ENCODE measurements at regions not wholly inside any gene's neighbourhood (a gene's known extent, or its start where the extent isn't known, plus 50 kb on each side); places are given as distances from the start of the nearest gene placed in this dataset.

DNA sequence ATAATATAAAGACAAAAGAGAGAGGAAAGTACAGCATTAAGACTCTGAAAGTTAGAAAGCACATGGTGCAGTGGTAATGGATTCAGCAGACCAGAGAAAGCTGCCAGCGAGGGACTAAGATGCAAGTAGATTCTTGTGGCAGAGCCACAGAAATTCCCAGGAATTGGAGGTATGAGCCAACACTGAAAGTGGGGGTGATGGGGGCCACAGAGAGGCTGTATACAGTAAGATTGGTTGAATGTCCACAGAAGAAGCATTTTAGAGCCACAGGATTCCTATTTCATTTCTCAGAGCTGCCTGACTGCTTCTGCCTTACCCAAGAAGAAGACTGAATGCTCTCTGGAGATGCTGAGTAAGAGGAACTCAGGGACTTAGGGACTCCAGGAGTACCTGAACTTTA is 295.0 kb downstream of the LMO7 start:
- no peaks in the 10 kb centered on the region for H3K79me2 ChIP-seq

DNA sequence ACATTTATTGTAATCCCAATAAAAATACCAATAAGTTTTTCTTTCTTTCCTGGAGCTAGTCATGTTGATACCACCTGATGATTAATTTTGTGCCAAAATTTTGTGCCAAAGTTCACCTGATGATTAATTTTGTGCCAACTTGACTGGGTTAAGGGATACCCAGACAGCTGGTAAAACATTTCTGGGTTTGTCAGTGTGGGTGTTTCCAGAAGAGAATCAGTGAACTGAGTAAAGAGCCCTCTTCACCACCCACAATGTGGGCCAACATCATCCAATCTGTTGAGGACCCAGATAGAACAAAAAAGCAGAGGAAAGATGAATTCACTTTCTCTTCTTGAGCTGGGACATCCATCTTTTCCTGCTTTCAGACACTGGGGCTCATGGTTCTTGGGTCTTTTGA is 292.9 kb downstream of the LMO7 start:
- Histone ChIP-seq H3K9ac (no peak overlapping the region), H3K4me3 (ENCODE audit: low read depth, low read length) (no peak overlapping the region), H3K36me3 (ENCODE audit: control insufficient read depth, insufficient read depth, low read length) (no peaks in the 10 kb centered on the region), H2AFZ (no peak overlapping the region), H3K9me3 (ENCODE audit: control insufficient read depth, low read length) (no peaks in the 10 kb centered on the region), H3K4me2 (ENCODE audit: low read length) (no peak overlapping the region), H3K4me1 (no peaks in the 10 kb centered on the region), H3K27me3 (ENCODE audit: control insufficient read depth, insufficient read depth, low read length) (no peaks in the 10 kb centered on the region), H3K27ac (no peak overlapping the region), H3K79me2 (no peaks in the 10 kb centered on the region)
- TF ChIP-seq, protein P1, sequence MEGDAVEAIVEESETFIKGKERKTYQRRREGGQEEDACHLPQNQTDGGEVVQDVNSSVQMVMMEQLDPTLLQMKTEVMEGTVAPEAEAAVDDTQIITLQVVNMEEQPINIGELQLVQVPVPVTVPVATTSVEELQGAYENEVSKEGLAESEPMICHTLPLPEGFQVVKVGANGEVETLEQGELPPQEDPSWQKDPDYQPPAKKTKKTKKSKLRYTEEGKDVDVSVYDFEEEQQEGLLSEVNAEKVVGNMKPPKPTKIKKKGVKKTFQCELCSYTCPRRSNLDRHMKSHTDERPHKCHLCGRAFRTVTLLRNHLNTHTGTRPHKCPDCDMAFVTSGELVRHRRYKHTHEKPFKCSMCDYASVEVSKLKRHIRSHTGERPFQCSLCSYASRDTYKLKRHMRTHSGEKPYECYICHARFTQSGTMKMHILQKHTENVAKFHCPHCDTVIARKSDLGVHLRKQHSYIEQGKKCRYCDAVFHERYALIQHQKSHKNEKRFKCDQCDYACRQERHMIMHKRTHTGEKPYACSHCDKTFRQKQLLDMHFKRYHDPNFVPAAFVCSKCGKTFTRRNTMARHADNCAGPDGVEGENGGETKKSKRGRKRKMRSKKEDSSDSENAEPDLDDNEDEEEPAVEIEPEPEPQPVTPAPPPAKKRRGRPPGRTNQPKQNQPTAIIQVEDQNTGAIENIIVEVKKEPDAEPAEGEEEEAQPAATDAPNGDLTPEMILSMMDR (IDR thresholded peaks at IDR 0.05): no peak

More for the DNA sequence above, 295.0 kb downstream of the LMO7 start:
- H3K9ac ChIP-seq: no peak overlapping the region
- TF ChIP-seq, protein P1 (IDR thresholded peaks at IDR 0.05): no peak
- H3K4me1 ChIP-seq: no peaks in the 10 kb centered on the region
- no peaks in the 10 kb centered on the region for H3K36me3 ChIP-seq (ENCODE audit: control insufficient read depth, insufficient read depth, low read length)
- H3K27me3 ChIP-seq (ENCODE audit: control insufficient read depth, insufficient read depth, low read length): no peaks in the 10 kb centered on the region
- no peak overlapping the region for H3K4me2 ChIP-seq (ENCODE audit: low read length)
- no peak overlapping the region for H3K27ac ChIP-seq
- H3K9me3 ChIP-seq (ENCODE audit: control insufficient read depth, low read length): no peaks in the 10 kb centered on the region
- H3K4me3 ChIP-seq (ENCODE audit: low read depth, low read length): no peak overlapping the region
- H2AFZ ChIP-seq: no peak overlapping the region

DNA sequence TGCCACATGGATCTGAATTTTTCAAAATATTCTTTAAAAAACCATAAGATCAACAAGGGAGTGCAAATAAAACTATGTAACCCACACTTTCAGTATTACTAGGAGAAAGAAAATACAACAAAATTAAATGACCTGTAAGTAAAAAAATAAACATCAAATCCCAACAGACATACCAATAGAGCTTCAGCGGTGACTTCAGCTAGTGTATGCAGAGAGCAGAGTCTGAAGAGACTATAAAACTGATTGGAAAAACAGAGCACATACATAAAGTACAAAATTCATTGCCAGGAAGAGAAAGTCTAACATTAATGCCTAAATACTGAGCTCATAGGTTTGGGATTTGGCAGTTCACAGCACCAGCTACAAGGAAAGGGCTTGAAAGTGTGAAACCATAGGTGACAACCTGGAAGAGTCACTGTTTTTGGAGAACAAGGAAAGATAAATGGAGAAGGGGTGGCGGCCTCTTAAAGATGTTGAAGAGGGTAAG is 291.1 kb downstream of the LMO7 start:
- H3K9ac ChIP-seq: no peak overlapping the region
- no peaks in the 10 kb centered on the region for H3K79me2 ChIP-seq

DNA sequence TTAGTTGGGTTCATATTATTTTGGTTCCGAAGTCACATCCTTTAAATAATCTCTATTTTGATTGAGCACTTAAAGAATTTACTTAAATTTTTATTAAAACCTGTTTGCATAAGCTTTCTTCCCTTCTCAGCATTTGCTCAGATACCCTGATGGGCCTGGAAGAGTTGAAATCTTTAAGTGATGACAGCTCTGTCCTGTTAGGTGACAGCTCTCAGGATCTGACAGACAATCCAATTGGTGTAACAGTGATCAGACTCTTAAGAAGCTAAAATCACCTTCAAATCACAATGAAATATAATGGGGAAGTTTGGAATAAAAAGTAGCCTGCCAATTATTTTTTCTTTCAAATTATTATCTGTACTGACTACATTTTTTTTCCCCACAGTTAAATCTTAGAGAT is 284.4 kb downstream of the LMO7 start:
- no peak overlapping the region for H3K9ac ChIP-seq
- H2AFZ ChIP-seq: no peak overlapping the region
- TF ChIP-seq, protein P1 (IDR thresholded peaks at IDR 0.05): no peak
- no peaks in the 10 kb centered on the region for H3K27me3 ChIP-seq (ENCODE audit: control insufficient read depth, insufficient read depth, low read length)
- no peaks in the 10 kb centered on the region for H3K36me3 ChIP-seq (ENCODE audit: control insufficient read depth, insufficient read depth, low read length)
- no peak overlapping the region for H3K27ac ChIP-seq
- no peak overlapping the region for H3K4me2 ChIP-seq (ENCODE audit: low read length)
- no peaks in the 10 kb centered on the region for H3K9me3 ChIP-seq (ENCODE audit: control insufficient read depth, low read length)
- no peaks in the 10 kb centered on the region for H3K4me1 ChIP-seq
- no peaks in the 10 kb centered on the region for H3K79me2 ChIP-seq
- no peak overlapping the region for H3K4me3 ChIP-seq (ENCODE audit: low read depth, low read length)

More for the DNA sequence above, 291.1 kb downstream of the LMO7 start:
- TF ChIP-seq, protein P1 (IDR thresholded peaks at IDR 0.05): no peak
- Histone ChIP-seq H3K9me3 (ENCODE audit: control insufficient read depth, low read length) (no peaks in the 10 kb centered on the region), H3K36me3 (ENCODE audit: control insufficient read depth, insufficient read depth, low read length) (no peaks in the 10 kb centered on the region), H2AFZ (no peak overlapping the region), H3K27ac (no peak overlapping the region), H3K27me3 (ENCODE audit: control insufficient read depth, insufficient read depth, low read length) (no peaks in the 10 kb centered on the region), H3K4me1 (no peaks in the 10 kb centered on the region), H3K4me3 (ENCODE audit: low read depth, low read length) (no peak overlapping the region), H3K4me2 (ENCODE audit: low read length) (no peak overlapping the region)

DNA sequence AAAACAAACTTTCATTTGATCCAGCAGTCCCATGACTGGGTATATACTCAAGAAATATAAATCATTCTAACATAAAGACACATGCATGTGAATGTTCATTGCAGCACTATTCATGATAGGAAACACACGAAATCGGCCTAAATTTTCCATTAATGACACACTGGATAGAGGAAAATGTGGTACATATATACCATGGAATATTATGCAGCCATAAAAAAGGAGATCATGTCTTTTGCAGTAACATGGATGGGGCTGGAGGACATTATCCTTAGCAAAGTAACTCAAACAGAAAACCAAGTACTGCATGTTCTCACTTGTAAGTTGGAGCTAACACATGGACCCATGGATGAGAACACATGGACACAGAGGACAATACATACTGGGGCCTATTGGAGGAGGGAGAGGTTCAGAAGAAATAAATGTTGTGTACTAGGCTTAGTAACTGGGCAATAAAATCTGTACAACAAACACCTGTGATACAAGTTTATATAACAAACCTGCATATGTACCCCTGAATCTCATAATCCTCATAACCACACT is 283.6 kb downstream of the LMO7 start:
- H3K27ac ChIP-seq: no peak overlapping the region
- H2AFZ ChIP-seq: no peak overlapping the region
- no peaks in the 10 kb centered on the region for H3K4me1 ChIP-seq
- no peak overlapping the region for H3K4me2 ChIP-seq (ENCODE audit: low read length)
- TF ChIP-seq, protein P1 (IDR thresholded peaks at IDR 0.05): no peak
- H3K79me2 ChIP-seq: no peaks in the 10 kb centered on the region
- no peaks in the 10 kb centered on the region for H3K36me3 ChIP-seq (ENCODE audit: control insufficient read depth, insufficient read depth, low read length)
- no peak overlapping the region for H3K9ac ChIP-seq
- H3K4me3 ChIP-seq (ENCODE audit: low read depth, low read length): no peak overlapping the region
- no peaks in the 10 kb centered on the region for H3K27me3 ChIP-seq (ENCODE audit: control insufficient read depth, insufficient read depth, low read length)
- no peaks in the 10 kb centered on the region for H3K9me3 ChIP-seq (ENCODE audit: control insufficient read depth, low read length)

Data from parathyroid adenoma (tissue), 2 donors.